Tibial artery (tissue), 4 donors: ENCODE measurements at regions not wholly inside any gene's neighbourhood (a gene's known extent, or its start where the extent isn't known, plus 50 kb on each side); places are given as distances from the start of the nearest gene placed in this dataset.
"Not testable (repeated sequence)": the region's sequence is repeated elsewhere in the genome, so short reads cannot be mapped to it uniquely, and the experiment has no call there.

Experiments used
- DNase-seq, 2 donors: peaks; one replicate each; pipeline ENCODE4 v3.0.0-alpha.2; 2019
- H3K27ac ChIP-seq, 2 donors: fragments of 200-600 bp; sonication (generic) in 1 of 2; 1 replicate in 1 of 2; 2 replicates in 1 of 2; pipeline ENCODE4 v1.5.1; 2018 to 2019; ENCODE audit warnings: mild to moderate bottlenecking in 1 of 2
- H3K27me3 ChIP-seq, 2 donors: fragments of 200-600 bp; sonication (generic) in 1 of 2; one replicate each; pipeline versions ENCODE4 v1.5.1 to v1.6.0; 2016 to 2019
- H3K36me3 ChIP-seq, 3 donors: fragments of 200-600 bp; sonication (generic) in 2 of 3; one replicate each; pipeline ENCODE4 v1.5.1; 2016 to 2019; ENCODE audit warnings: mild to moderate bottlenecking in 2 of 3
- H3K4me1 ChIP-seq, 4 donors: fragments of 200-600 bp; sonication (generic) in 2 of 4; 1 replicate in 3 of 4; 2 replicates in 1 of 4; pipeline ENCODE4 v1.5.1; 2016 to 2019
- H3K4me3 ChIP-seq, 2 donors: fragments of 200-600 bp; sonication (generic) in 1 of 2; 1 replicate in 1 of 2; 2 replicates in 1 of 2; pipeline ENCODE4 v1.5.1; 2018 to 2019; ENCODE audit warnings: mild to moderate bottlenecking in 2 of 2
- H3K9me3 ChIP-seq, 3 donors: fragments of 200-600 bp; sonication (generic) in 1 of 3; one replicate each; pipeline ENCODE4 v1.5.1; 2016 to 2019
- intact Hi-C: fragments of 100-400 bp; cut with DNase I; formaldehyde crosslinking; loops from one replicate; pipeline ENCODE4 v1.15.0; 2023; ENCODE audit warnings: low total_unique reads
- TF ChIP-seq, protein P1 (sequence below), 2 experiments: fragments of 200-600 bp in 1 of 2; fragments of 450-650 bp in 1 of 2; IDR thresholded peaks; one replicate each; pipeline ENCODE4 v1.5.1; 2017 to 2019; ENCODE audit warnings: antibody characterized with exemption in 2 of 2, mild to moderate bottlenecking in 1 of 2, moderate library complexity in 1 of 2

DNA sequence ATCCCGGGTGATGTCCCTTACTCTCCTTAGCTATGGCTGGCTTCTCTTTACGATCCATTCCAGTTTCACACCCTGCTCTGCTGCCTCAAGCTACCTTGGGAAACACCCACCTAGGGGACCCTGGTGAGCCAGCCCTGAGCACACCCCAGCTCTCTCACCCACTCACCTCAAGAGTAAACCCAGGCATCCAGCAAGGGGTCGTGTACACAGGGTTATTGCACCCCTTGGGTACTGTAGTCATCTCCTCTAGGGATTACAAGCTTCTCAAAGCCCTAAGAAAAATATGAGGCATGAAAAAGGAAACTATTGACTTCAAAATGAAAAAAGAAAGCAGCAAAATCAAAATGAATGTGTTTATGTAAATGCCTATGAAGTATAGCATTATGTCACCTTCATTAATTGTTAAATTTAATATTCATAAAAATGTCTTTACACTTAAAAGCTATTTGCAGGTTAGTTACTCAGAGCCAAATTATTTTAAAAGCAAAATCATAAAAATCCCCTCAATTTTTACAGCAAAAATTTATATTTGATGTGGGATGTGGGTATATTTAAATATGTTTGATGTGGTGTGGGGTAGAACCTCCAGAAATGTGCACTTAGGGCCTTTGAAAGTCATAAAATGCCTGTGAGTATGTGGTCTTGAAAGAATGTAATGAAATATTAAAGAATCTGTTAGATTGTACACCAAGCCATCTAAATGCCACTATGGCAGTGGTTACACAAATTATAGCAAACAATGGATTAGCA, 190.3 kb downstream of the C1orf94 start:
- Histone ChIP-seq H3K9me3 (no peaks in the 10 kb centered on the region), H3K4me1 (no peaks in the 10 kb centered on the region), H3K36me3 (no peaks in the 10 kb centered on the region), H3K4me3 (no peak overlapping the region), H3K27me3 (peaks cover 0 to 7% of the 10 kb centered on the region in 2 donors), H3K27ac (no peak overlapping the region)
- DNase-seq: no peak
- TF ChIP-seq, protein P1, sequence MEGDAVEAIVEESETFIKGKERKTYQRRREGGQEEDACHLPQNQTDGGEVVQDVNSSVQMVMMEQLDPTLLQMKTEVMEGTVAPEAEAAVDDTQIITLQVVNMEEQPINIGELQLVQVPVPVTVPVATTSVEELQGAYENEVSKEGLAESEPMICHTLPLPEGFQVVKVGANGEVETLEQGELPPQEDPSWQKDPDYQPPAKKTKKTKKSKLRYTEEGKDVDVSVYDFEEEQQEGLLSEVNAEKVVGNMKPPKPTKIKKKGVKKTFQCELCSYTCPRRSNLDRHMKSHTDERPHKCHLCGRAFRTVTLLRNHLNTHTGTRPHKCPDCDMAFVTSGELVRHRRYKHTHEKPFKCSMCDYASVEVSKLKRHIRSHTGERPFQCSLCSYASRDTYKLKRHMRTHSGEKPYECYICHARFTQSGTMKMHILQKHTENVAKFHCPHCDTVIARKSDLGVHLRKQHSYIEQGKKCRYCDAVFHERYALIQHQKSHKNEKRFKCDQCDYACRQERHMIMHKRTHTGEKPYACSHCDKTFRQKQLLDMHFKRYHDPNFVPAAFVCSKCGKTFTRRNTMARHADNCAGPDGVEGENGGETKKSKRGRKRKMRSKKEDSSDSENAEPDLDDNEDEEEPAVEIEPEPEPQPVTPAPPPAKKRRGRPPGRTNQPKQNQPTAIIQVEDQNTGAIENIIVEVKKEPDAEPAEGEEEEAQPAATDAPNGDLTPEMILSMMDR (IDR thresholded peaks at IDR 0.05): no peak
- intact Hi-C loops: no loop called here

DNA sequence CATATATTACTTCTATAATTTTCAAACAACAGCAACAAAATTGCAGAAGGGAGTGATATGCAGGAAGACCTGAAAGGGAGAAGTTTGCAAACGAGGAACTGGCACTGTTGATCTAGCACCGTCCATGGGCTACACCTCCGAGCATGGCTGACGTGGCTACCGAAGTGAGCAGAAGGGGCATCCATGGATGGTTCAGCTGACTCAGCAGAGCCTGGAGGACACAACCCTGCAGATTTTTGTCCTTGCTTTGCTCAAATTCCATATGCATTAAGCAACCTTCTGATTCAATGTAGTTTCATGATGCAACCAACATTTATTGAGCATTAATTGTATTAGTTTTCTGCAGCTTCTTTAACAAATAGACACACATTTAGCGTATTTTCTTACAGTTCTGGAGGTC, 191.2 kb downstream of the C1orf94 start:
- Histone ChIP-seq H3K27me3 (peaks cover 0 to 11% of the 10 kb centered on the region in 2 donors), H3K4me3 (no peak overlapping the region), H3K9me3 (no peaks in the 10 kb centered on the region), H3K27ac (no peak overlapping the region), H3K4me1 (no peaks in the 10 kb centered on the region), H3K36me3 (no peaks in the 10 kb centered on the region)
- TF ChIP-seq, protein P1 (IDR thresholded peaks at IDR 0.05): no peak
- DNase-seq: no peak
- intact Hi-C loops: no loop called here

DNA sequence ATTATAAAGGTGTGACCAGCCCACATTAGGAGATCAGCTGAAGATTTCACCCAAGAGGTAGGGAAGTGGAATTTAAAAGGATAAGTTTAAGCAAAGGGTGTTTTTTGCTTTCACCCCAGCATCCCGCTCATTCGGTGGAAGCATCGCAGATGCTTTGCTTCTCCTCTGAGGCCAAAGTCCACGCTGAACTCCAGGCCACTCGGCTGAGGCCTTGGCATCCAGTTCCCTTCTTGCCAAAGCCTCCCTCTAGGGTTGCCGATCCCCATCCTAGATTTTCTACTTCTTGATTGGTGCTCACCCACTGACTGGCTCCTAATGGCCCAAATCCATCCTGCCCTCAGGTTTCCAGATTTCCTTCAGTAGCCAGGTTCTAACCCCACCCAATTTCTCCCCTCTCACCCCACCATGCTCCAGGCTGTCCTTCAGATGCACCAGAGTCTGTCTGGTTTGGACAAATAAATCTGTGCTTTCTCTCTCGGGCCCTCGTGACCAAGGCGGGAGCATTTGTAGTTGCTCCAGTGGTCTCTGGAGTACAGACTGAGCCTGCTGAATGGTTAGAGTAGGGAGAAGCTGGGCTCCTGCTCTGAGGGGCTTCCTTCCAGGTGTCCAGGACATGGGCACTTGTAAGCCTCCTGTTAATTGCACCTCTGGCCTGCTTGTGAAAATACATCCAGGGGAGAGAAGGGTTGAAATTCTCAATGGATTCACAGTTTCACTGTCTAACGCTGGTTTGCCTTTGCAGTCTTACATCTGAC, 193.2 kb downstream of the C1orf94 start:
- H3K9me3 ChIP-seq: no peaks in the 10 kb centered on the region
- no peak overlapping the region for H3K27ac ChIP-seq
- TF ChIP-seq, protein P1 (IDR thresholded peaks at IDR 0.05): no peak
- H3K4me3 ChIP-seq: no peak overlapping the region
- H3K4me1 ChIP-seq: no peaks in the 10 kb centered on the region
- intact Hi-C loops: no loop called here
- H3K27me3 ChIP-seq: peaks cover 0 to 10% of the 10 kb centered on the region in 2 donors
- no peaks in the 10 kb centered on the region for H3K36me3 ChIP-seq
- DNase-seq: no peak

DNA sequence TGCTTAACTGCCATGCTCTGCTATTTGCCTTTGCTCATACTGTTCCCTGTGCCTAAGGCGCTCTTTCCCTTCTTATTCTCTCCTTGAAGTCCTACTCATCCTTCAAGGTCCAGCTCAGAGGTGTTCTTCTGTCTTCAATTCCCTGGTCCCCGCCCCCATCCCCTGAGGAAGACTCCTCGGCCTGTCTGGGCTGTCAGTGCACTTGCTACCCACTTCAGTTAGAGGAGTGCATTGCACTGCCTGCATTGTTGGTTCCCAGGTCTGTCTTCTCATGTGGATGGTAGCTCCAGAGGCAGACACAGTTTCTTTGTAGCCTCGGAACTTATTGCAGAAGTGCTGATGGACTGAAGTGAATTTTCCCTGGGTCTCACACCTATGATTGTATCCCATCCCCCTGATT, 194.0 kb downstream of the C1orf94 start:
- Histone ChIP-seq H3K27ac (no peak overlapping the region), H3K4me1 (no peaks in the 10 kb centered on the region), H3K9me3 (no peaks in the 10 kb centered on the region), H3K27me3 (peaks cover 0 to 8% of the 10 kb centered on the region in 2 donors), H3K4me3 (no peak overlapping the region), H3K36me3 (no peaks in the 10 kb centered on the region)
- intact Hi-C loops: no loop called here
- DNase-seq: no peak
- TF ChIP-seq, protein P1 (IDR thresholded peaks at IDR 0.05): no peak

DNA sequence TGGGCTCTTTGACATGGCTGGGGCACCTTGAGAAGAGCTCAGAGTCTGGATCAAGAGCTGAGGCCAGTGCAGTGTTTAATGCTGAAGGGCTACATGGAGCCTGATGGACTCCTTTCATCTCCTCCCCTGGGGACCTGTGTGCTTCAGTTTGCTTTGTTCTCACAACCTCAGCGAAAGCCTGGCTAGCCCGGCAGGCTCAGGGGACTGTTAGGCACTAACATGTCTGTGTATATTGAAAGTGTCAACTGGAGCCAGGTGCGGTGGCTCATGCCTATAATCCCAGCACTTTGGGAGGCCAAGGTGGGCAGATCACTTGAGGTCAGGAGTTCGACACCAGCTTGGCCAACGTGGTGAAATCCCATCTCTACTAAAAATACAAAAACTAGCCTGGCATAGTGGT, 194.5 kb downstream of the C1orf94 start:
- H3K4me3 ChIP-seq, intact Hi-C loops, H3K27ac ChIP-seq, DNase-seq, H3K36me3 ChIP-seq, H3K9me3 ChIP-seq, H3K4me1 ChIP-seq, H3K27me3 ChIP-seq: not testable (repeated sequence)

DNA sequence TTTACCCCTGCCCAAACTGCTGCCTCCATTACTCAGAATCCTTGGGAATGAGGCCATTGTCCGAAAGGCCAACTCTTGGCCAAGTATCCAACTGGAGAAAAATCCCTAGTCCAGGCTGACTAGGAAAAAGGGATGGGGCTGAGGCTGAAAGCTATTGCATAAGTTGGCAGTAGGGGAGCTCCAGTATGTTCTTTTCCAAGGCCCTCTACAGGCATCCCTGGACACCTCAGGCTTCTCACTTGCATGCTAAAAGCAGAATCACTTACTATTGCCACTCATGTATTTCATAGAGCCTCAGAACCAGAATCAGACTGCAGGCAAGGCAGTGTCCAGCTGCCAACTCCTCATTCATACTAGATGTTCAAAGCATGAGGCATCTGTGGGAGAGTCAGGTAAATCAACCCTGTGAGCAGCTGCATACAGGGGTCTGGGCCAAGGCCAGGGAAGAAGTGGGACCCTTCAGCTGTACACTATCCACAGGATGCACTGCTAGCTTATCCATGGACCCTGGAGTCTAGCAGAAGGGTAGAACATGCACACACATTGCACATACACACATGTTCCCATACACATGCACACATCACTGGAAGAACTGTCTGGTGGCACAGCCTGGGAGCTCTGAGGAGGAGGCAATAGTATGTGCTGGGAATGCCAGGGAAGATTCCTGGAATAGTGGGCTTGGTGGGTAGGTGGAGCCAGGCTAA, 195.3 kb downstream of the C1orf94 start:
- TF ChIP-seq, protein P1 (IDR thresholded peaks at IDR 0.05): no peak
- peaks cover 0 to 9% of the 10 kb centered on the region in 2 donors for H3K27me3 ChIP-seq
- no peak overlapping the region for H3K27ac ChIP-seq
- no peaks in the 10 kb centered on the region for H3K36me3 ChIP-seq
- no peak overlapping the region for H3K4me3 ChIP-seq
- intact Hi-C loops: no loop called here
- no peaks in the 10 kb centered on the region for H3K9me3 ChIP-seq
- H3K4me1 ChIP-seq: no peaks in the 10 kb centered on the region
- no peak for DNase-seq
